Lower leg skin (tissue), 3 donors: ENCODE measurements at regions not wholly inside any gene's neighbourhood (a gene's known extent, or its start where the extent isn't known, plus 50 kb on each side); places are given as distances from the start of the nearest gene placed in this dataset.

Source experiments
- CTCF ChIP-seq, 3 donors: fragments of 450-650 bp; IDR thresholded peaks; one replicate each; pipeline ENCODE4 v1.5.1; 2016; ENCODE audit warnings: antibody characterized with exemption in 3 of 3, mild to moderate bottlenecking in 3 of 3, moderate library complexity in 2 of 3
- POLR2A ChIP-seq, 2 donors: fragments of 450-650 bp; IDR thresholded peaks; one replicate each; pipeline ENCODE4 v1.6.1; 2016 to 2017; ENCODE audit warnings: antibody characterized with exemption in 2 of 2, mild to moderate bottlenecking in 1 of 2, moderate library complexity in 1 of 2

DNA sequence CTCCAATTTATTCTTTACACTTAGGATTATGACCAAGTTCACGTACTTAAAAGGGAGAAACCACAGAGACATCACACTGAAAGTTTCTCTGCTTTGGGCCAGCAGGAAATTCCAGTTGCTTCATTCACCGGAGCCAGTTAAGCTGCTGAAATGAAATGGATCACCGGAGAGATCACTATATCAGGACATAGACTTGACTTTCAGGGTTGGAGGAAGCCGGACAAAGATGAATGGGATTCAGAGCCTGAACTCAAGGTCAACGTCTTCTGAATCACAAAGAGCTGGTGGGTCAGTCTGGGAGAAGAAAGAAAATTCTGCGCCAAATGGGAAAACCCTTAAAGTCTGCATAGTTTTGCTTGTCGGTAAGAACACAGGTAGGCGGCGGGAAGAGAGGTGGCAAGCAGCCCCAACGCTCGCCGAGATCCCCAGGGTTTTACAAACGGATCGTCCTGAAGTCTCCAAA is 81.9 kb upstream of the CCDC28A start:
- TF ChIP-seq CTCF (IDR thresholded peaks at IDR 0.05), result no peak
- TF ChIP-seq POLR2A (IDR thresholded peaks at IDR 0.05), result no peak
